A673 (cell line): ENCODE measurements at regions not wholly inside any gene's neighbourhood (a gene's known extent, or its start where the extent isn't known, plus 50 kb on each side); places are given as distances from the start of the nearest gene placed in this dataset.

Experiments
- BruUV-seq: library from RNA; stranded (reverse); fragments of 400-500 nt; replicated peaks from 2 replicates; lab custom pipeline; 2021; lab: Mats Ljungman, UMichigan
- CTCF ChIA-PET: fragments of 300-600 bp; sonication (Branson Sonifier 250); formaldehyde crosslinking; loops from one replicate; lab custom pipeline; 2022; ENCODE audit warnings: antibody characterized with exemption; lab: Charles Lee
- POLR2A ChIA-PET: fragments of 300-600 bp; sonication (Branson Sonifier 250); formaldehyde crosslinking; loops from one replicate; lab custom pipeline; 2022; ENCODE audit warnings: antibody characterized with exemption; ENCODE audit not compliant: low non-redundant PET; lab: Charles Lee
- DNase-seq: peaks from one replicate; pipeline ENCODE4 v3.0.0-alpha.2; 2015; ENCODE audit warnings: low spot score
- H3K27ac ChIP-seq: fragments of 200-600 bp; sonication (generic); 2 replicates; pipeline ENCODE4 v1.5.1; 2016; ENCODE audit warnings: mixed run types, low read depth, mild to moderate bottlenecking, mixed read lengths, antibody characterized with exemption, low read length; ENCODE audit not compliant: poor library complexity, severe bottlenecking
- H3K27me3 ChIP-seq: fragments of 200-600 bp; sonication (generic); replicated peaks from 2 replicates; pipeline ENCODE4 v1.6.1; 2017; ENCODE audit warnings: mixed run types, low read depth, mild to moderate bottlenecking, mixed read lengths, antibody characterized with exemption, low read length; ENCODE audit not compliant: insufficient read depth, poor library complexity
- H3K36me3 ChIP-seq: fragments of 200-600 bp; sonication (generic); 2 replicates; pipeline ENCODE4 v1.6.1; 2016; ENCODE audit warnings: mixed run types, mild to moderate bottlenecking, mixed read lengths, antibody characterized with exemption, low read length; ENCODE audit not compliant: insufficient read depth, poor library complexity, severe bottlenecking
- H3K4me1 ChIP-seq: fragments of 200-600 bp; sonication (generic); 2 replicates; pipeline ENCODE4 v1.6.1; 2017; ENCODE audit warnings: mixed run types, mild to moderate bottlenecking, mixed read lengths, antibody characterized with exemption, low read length; ENCODE audit not compliant: insufficient read depth, poor library complexity, severe bottlenecking
- H3K4me3 ChIP-seq: fragments of 200-600 bp; sonication (generic); 2 replicates; pipeline ENCODE4 v1.5.1; 2016; ENCODE audit warnings: low read depth, mixed run types, mild to moderate bottlenecking, mixed read lengths, low read length; ENCODE audit not compliant: poor library complexity, severe bottlenecking
- H3K9me3 ChIP-seq: fragments of 200-600 bp; sonication (generic); 2 replicates; pipeline ENCODE4 v1.6.1; 2016; ENCODE audit warnings: mixed run types, low read depth, mild to moderate bottlenecking, mixed read lengths, antibody characterized with exemption, low read length; ENCODE audit not compliant: poor library complexity, severe bottlenecking
- EZH2 ChIP-seq: fragments of 200-600 bp; sonication (generic); IDR thresholded peaks from 2 replicates; pipeline ENCODE4 v1.6.1; 2017; ENCODE audit warnings: borderline replicate concordance, low read depth, mild to moderate bottlenecking, mixed read lengths, antibody characterized with exemption, low read length; ENCODE audit not compliant: poor library complexity, severe bottlenecking
- intact Hi-C: fragments of 100-400 bp; cut with micrococcal nuclease; formaldehyde crosslinking; loops from one replicate; pipeline ENCODE4 v1.10.0; 2022; ENCODE audit not compliant: unreplicated experiment
- TF ChIP-seq, protein P1 (sequence below): fragments of 300-800, 200-600 bp; sonication (generic); conservative IDR thresholded peaks from 2 replicates; pipeline ENCODE4 v1.5.1; 2017; ENCODE audit warnings: low read depth, mild to moderate bottlenecking, antibody characterized with exemption, low read length, moderate library complexity, mixed read lengths

DNA sequence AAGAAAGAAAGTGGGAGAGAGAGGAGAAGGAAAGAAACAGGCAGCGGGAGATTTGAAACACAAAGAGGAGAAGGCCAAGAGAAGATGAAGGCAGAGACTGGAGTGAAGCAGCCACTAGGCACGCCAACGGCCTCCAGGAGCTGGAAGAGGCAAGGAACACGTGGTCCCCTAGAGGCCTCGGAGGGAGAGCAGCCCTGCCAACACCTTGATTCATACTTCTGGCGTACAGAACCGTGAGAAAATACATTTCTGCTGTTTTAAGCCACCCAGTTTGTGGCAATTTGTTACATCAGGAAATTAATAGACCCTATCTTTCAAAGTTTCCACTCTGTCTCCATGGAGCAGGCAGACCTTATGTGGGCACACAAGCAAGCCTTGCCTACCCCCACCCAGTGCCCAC is 133.4 kb downstream of the ACTL7B start:
- ChIA-PET POLR2A (no interaction called here), CTCF (no interaction called here)
- Histone ChIP-seq H3K27me3 (no peaks in the 10 kb centered on the region), H3K4me3 (no peak overlapping the region), H3K27ac (no peak overlapping the region), H3K36me3 (no peaks in the 10 kb centered on the region), H3K9me3 (no peaks in the 10 kb centered on the region), H3K4me1 (no peaks in the 10 kb centered on the region)
- intact Hi-C loops = no loop called here
- TF ChIP-seq, protein P1, sequence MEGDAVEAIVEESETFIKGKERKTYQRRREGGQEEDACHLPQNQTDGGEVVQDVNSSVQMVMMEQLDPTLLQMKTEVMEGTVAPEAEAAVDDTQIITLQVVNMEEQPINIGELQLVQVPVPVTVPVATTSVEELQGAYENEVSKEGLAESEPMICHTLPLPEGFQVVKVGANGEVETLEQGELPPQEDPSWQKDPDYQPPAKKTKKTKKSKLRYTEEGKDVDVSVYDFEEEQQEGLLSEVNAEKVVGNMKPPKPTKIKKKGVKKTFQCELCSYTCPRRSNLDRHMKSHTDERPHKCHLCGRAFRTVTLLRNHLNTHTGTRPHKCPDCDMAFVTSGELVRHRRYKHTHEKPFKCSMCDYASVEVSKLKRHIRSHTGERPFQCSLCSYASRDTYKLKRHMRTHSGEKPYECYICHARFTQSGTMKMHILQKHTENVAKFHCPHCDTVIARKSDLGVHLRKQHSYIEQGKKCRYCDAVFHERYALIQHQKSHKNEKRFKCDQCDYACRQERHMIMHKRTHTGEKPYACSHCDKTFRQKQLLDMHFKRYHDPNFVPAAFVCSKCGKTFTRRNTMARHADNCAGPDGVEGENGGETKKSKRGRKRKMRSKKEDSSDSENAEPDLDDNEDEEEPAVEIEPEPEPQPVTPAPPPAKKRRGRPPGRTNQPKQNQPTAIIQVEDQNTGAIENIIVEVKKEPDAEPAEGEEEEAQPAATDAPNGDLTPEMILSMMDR = no peak
- TF ChIP-seq EZH2 = no peak
- BruUV-seq = no TSS peak
- no peak for DNase-seq

GRCh38 chr9:108720191-108720642 is 135.6 kb downstream of the ACTL7B start:
- intact Hi-C loops = no loop called here

GRCh38 chr9:108710424-108710823 is 145.4 kb downstream of the ACTL7B start:
- ChIA-PET POLR2A (no interaction called here), CTCF (no interaction called here)
- Histone ChIP-seq H3K36me3 (no peaks in the 10 kb centered on the region), H3K4me1 (no peaks in the 10 kb centered on the region), H3K27me3 (peaks cover 4% of the 10 kb centered on the region), H3K9me3 (no peaks in the 10 kb centered on the region), H3K27ac (no peak overlapping the region), H3K4me3 (no peak overlapping the region)
- DNase-seq = no peak
- intact Hi-C loops = no loop called here
- BruUV-seq = no TSS peak
- TF ChIP-seq, protein P1 = no peak
- no peak for TF ChIP-seq EZH2

More at GRCh38 chr9:108720191-108720642, 135.6 kb downstream of the ACTL7B start:
- TF ChIP-seq EZH2 = no peak
- TF ChIP-seq, protein P1 = no peak
- ChIA-PET POLR2A (no interaction called here), CTCF (no interaction called here)
- no peak for DNase-seq
- H3K27ac ChIP-seq = no peak overlapping the region
- H3K4me1 ChIP-seq = no peaks in the 10 kb centered on the region
- no peaks in the 10 kb centered on the region for H3K9me3 ChIP-seq
- no TSS peak for BruUV-seq
- no peaks in the 10 kb centered on the region for H3K36me3 ChIP-seq
- no peak overlapping the region for H3K4me3 ChIP-seq
- no peaks in the 10 kb centered on the region for H3K27me3 ChIP-seq
